Activated CD4-positive, alpha-beta T cell treated with anti-CD3 and anti-CD28 coated beads for 48 hours (primary cell): ENCODE measurements at regions not wholly inside any gene's neighbourhood (a gene's known extent, or its start where the extent isn't known, plus 50 kb on each side); places are given as distances from the start of the nearest gene placed in this dataset.

ENCODE experiments used
- DNase-seq: peaks from one replicate; pipeline ENCODE4 v3.0.0-alpha.2; 2020

DNA sequence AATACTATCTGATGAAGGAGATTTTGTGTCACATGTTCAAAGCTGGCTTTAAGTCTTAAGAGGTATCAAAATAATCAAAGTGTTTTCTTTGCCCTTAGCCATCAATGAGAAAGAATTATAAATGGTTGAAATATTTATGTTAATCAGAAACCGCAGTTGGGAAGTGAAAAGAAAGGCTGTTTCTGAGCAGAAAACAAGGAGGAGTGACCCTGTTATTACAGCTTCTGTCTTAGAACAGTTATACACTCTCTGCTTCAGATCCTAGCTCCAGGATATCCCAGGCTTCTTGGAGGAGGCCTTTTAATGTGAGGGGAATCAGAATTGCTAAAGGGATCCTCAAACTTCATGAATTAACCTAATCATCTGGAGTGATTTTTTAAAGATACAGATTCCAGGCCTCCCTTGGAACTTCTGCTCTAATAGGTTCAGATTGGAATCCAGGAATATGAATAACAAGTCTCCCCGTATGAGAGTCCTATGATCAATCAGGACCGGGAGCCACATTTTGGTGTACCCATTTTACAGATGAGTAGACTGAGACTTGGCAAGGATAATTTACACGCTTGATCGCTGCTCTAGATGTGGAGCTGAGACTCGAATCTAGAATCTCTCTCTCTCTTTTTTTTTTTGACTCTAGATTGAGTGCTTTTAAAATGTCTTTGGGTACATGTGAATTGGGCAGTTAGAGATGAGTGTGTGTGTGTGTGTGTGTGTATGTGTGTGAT, 50.8 kb upstream of the JAG1 start:
- DNase-seq = no peak

GRCh38 chr20:10728873-10729670, 55.3 kb upstream of the JAG1 start:
- DNase-seq = no peak

DNA sequence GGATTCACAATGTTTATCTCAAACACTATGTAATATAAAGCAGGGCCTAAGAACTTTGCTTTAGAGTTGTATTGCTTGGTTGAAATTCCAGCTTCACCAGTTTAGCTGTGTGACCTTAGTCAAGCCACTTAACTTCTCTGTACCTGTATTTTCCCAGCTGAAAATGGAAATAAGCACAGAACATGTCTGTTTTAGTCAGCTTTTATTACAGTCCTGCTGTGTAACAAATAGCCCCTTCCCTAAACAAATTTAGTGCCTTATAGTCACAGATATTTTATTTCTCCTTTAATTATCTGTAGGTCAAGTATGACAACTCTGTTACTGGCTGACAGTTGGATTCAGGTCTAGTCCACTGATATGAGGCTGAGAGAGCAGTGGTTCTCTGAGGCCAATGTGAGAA, 56.0 kb upstream of the JAG1 start:
- DNase-seq = no peak

DNA sequence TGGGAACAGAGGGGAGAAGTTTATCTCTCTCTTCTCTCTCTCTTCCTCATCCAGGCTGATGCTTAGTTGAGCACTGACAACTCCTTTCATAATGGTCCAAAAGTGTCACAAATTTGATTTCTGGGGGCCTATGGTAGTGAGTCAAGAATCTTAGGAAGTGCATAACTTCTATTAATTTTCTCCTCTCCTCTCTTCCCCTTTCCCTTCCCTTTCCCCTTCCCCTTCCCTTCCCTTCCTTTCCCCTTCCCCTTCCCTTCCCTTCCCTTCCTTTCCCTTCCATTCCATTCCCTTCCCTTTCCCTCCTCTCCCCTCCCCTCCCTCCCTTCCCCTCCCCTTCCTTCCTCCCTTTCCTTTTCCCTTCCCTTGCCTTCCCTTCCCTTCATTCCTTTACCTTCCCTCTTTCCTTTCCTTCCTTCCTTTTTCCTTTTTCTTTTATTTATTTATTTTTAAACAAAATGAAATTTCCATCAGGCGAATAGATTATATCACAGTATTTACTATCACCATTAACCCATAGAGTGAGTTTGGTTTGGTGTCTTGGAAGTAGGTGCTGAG, 56.9 kb upstream of the JAG1 start:
- no peak for DNase-seq

- DNase-seq = no peak
These were observed 57.6 kb upstream of the JAG1 start for GRCh38 chr20:10731190-10731965.

- no peak for DNase-seq
These were observed 59.3 kb upstream of the JAG1 start for GRCh38 chr20:10733122-10733521.

GRCh38 chr20:10735195-10735949, 61.6 kb upstream of the JAG1 start:
- DNase-seq = no peak

- no peak for DNase-seq
These were observed 65.3 kb upstream of the JAG1 start for GRCh38 chr20:10739134-10739533.

GRCh38 chr20:10739566-10739965, 65.8 kb upstream of the JAG1 start:
- no peak for DNase-seq

- DNase-seq = no peak
These were observed 67.3 kb upstream of the JAG1 start for GRCh38 chr20:10741060-10741459.

DNA sequence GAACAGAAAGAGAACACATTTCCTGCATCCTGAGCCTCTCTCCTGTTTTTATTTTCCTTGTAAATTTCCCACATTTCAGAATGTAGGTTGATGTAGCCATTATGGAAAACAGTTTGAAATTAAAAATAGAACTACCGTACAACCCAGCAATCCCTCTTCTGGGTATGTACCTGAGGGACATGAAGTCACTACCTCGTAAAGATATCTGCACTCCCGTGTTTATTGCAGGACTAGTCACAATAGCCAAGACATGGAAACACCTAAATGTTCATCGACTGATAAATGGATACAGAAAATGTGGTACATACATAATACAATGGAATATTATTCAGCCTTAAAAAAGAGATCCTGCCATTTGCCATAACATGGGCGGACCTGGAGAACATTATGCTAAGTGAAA, 72.0 kb upstream of the JAG1 start:
- DNase-seq = no peak

GRCh38 chr20:10747019-10747418, 73.2 kb upstream of the JAG1 start:
- DNase-seq = no peak

GRCh38 chr20:10749084-10749483, 75.3 kb upstream of the JAG1 start:
- no peak for DNase-seq

DNA sequence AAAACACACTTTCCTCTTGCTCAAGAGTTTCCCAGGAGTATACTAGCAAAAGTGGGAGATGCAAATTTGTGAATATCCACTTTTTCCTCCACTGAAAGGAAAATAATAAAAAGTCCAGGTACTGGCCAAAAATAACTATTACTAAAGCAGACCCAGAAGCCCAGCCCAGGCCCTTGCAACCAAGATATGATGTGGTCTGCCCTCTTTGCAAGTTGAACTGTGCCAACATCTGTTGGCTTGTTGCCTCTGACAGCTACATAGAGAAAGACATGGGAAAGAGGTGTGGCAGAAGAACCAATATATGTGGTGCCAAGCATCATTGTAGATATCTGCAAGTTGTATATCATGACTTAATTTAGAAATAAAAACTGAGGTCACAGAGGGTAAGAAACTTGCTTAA, 78.4 kb upstream of the JAG1 start:
- no peak for DNase-seq

GRCh38 chr20:10754824-10755223, 81.0 kb upstream of the JAG1 start:
- no peak for DNase-seq

GRCh38 chr20:10758446-10758845, 84.6 kb upstream of the JAG1 start:
- DNase-seq = no peak

DNA sequence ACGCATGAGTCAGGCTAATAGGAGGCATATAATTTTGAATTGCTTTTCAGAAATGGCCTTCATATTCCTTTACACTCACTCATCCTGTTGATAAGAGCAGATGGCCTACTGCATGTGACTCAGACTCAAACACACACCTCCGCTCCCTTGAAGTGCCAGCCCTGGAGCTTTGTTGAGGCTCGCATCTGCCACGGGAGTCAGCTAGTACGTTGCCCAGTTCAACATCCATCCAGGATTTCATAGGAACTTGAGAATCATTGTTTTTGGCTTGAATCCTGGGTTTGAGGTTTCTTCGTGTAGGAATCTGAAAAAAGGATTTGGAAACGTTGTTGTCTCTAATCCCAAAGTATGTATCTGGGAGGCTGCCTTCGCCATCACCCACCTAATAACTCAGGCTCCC, 87.4 kb upstream of the JAG1 start:
- no peak for DNase-seq

- no peak for DNase-seq
These were observed 88.0 kb upstream of the JAG1 start for GRCh38 chr20:10761786-10762185.

DNA sequence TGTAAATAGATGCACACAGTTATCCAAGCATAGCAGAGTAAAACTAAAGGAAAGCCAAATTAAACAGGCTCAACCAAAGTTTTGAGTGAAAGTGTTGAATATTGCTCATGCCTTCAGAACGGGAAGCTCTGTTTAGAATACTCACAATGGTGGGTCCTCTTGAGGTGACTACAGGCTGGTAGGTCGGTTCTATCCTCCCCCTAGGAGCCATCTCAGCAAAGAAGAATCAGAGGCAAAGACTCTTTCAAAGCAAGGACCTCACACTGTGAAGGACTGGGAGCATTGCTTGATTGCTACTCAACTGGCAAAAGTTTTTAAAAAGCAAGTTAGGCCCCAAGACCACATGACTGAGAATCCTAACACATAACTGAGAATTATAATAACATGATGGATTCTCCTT, 88.4 kb upstream of the JAG1 start:
- DNase-seq = no peak

- DNase-seq = no peak
These were observed 89.3 kb upstream of the JAG1 start for GRCh38 chr20:10763112-10763511.

GRCh38 chr20:10769700-10770099, 95.9 kb upstream of the JAG1 start:
- no peak for DNase-seq

- no peak for DNase-seq
These were observed 97.0 kb upstream of the JAG1 start for GRCh38 chr20:10770753-10771152.
